GM08714 (cell line): ENCODE measurements at regions not wholly inside any gene's neighbourhood (a gene's known extent, or its start where the extent isn't known, plus 50 kb on each side); places are given as distances from the start of the nearest gene placed in this dataset.
"Not testable (repeated sequence)": the region's sequence is repeated elsewhere in the genome, so short reads cannot be mapped to it uniquely, and the experiment has no call there.

Experiments
- H3K4me3 ChIP-seq: fragments of 200-500 bp; sonication (Bioruptor generic); 2 replicates; pipeline ENCODE4 v1.5.1; 2014; ENCODE audit warnings: mild to moderate bottlenecking, low read length, inconsistent platforms
- ZNF274 ChIP-seq: IDR thresholded peaks from 2 replicates; pipeline ENCODE4 v1.6.1; 2012; ENCODE audit warnings: mild to moderate bottlenecking, low read depth, low read length

DNA sequence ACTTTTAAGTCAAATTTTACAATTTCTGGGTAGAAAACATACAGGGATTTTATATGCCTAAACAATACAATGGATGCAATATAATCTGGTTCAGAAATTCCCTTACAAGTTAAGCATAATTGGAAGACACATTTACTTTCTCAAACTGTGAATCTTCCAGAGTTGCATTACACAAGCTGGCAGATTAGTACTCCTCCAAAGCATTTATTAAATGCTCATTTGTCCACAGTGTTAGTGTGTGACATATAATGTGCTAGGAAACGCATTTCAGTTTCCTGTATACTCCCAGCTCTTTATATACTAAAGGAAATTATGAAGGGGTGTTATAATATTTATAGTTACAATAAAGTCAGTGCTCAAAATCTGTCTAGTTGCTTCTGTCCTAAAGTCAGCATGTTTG is 239.0 kb upstream of the FIGN start:
- TF ChIP-seq ZNF274 = no peak

DNA sequence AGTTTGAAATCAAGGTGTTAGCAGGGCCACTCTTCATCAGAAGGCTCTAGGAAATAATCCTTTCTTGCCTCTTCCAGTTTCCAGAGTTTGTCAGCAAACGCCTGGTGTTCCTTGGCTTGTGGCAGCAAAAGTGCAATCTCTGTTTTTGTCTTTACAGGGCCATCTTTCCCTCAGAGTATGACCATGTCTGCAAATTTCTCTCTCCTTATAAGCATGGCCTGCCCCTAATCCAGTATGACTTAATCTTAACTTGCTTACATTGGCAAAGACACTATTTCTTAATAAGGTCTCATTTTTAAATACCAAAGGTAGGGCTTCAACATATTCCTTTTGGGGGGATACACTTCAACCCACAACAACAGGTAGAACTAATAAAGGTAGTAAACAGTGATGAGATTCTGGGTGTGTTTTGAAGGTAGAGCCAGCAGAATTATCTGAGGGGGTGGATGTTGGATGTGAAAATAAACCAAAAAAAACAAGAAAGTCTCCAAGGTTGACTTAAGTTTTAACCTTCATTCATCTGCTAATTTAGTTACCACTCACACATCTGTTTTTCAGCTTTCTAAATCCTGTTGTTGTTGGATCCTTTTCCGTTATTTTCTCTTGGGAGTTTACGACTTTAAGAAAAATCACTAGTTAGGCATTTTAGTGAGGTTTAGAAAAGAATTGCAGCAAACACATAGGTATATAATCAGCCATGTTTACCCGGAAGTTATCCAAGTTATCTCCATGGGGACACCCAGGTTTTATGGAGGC is 234.4 kb upstream of the FIGN start:
- TF ChIP-seq ZNF274 = no peak
- no peak overlapping the region for H3K4me3 ChIP-seq

More for the DNA sequence above, 239.0 kb upstream of the FIGN start:
- no peak overlapping the region for H3K4me3 ChIP-seq

DNA sequence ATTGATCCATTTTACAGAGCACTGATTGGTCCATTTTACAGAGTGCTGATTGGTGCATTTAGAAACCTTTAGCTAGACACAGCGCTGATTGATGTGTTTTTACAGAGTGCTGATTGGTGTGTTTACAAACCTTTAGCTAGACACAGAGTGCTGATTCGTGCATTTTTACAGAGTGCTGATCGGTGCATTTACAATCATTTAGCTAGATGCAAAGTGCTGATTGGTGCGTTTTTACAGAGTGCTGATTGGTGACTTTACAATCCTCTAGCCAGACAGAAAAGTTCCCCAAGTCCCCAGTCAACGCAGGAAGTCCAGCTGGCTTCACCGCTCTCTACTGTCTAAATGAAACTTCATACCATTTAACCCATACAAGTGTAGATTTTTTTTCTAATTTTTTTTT is 228.5 kb upstream of the FIGN start:
- H3K4me3 ChIP-seq = not testable (repeated sequence)

DNA sequence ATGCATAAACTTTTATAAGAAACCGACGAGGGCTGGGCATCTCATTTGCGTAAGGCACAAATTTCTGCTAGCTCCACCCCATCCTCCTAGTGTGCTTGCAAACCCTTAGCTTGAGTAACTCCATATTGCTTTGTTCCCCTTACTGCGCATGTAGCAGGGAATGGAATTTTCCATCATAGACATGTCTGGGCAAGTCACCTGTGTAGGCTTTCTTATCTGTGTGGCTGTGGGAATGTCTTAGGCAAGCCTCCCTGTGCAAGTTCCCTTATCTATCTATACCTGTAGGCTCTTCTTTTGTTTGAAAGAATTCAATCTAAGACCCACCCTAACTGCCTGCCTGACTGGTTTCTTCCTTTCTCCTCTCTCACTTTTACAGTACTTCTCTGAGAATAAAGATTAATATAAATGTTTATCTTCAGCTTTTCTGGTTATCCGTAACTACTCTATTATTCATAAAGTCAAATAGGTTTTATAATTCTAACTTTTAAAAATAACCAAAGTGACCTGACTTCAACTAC is 217.6 kb upstream of the FIGN start:
- no peak for TF ChIP-seq ZNF274
- no peak overlapping the region for H3K4me3 ChIP-seq

DNA sequence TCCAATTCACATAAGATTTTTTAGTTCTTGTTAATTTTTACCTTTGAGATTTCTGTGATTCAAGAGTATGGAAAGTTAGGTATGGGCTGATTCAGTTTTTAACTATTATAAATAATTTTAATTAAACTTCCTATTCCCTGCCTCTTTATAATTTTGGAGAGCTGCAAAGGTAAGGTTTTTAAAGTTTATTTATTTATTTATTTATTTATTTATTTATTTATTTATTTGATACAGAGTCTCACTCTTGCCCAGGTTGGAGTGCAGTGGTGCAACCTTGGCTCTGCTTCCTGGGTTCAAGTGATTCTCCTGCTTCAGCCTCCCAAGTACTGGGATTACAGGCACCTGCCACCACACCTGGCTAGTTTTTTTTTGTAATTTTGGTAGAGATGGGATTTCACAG is 215.5 kb upstream of the FIGN start:
- no peak overlapping the region for H3K4me3 ChIP-seq
- no peak for TF ChIP-seq ZNF274

DNA sequence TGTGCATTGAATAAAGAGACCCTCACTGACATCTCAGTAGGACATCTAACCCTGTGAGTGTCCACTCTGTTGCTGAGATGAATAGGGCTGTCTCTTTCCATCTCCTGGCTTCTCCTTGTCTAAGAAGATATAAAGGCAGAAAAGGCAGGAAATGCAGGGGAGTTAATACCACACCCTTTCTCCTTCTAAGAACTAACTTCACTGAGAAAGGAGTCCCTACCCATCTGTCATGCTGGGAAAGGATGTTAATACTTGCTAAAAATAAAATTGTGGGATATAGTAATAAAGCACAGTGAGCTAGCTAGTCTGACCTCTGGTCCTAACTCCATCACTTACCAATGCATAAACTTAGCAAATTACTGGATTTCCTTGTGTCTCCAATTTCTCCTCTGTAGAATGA is 213.9 kb upstream of the FIGN start:
- H3K4me3 ChIP-seq = no peak overlapping the region
- TF ChIP-seq ZNF274 = no peak

DNA sequence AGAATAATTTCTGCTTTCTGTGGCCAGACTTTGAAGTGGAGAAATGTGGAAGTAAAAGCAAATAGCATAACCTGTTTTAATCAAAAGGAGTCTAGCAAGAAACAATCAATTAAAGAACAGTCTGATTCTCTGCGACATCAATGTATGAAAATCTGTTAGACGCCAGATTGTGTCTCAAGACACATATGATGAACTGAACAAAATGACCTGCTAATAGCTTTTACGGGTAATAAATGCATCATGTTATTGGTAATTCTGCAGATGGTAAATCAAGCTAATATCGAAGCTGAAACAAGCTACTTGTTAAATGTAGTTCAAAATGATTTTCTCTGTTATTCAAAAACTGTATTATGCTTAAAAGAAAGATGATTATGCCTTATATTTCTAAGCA is 208.5 kb upstream of the FIGN start:
- no peak for TF ChIP-seq ZNF274
- H3K4me3 ChIP-seq = no peak overlapping the region

DNA sequence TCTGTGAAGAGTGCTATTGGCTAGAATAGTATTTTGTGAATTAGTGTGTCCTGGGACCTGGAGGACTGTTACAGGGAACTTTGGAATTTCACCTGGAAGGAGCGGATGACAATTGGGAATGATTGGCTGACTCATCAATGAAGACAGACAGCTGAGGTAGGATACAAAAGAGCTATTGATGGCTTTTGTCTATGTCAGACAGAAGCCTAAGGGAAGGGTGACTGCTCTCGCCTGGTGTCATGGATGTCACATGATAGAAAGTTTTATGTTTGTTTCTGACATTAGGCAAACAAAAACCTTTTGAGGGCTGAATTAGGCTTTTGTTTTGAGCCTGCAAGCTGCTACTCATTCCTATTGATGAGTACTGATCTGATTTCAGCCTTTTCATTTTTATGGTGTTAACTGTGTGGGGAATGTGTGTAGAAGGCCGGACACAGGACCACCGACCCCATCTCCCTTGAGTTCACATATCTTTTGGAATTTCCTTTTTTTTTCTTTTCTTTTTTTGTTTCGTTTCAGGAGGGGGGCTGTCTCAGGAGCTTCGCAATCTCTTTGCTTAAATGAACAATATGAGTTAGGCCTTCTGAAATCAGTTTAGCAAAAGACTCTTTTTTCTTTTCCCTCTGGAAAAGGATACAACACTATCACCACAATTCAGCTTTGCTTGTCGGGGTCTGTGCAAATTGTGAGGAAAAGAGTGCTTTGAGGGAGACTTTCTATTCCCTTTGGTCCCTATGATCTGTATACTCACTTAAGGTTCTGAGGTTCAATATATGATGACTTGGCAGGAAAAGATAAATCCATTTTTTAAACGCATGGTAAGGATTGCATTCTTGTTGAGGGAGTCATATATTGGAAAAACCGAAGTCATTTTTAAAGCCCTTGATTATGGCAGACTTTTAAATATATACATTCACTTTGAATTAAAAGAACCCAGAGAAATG is 207.9 kb upstream of the FIGN start:
- H3K4me3 ChIP-seq = no peak overlapping the region
- TF ChIP-seq ZNF274 = no peak

DNA sequence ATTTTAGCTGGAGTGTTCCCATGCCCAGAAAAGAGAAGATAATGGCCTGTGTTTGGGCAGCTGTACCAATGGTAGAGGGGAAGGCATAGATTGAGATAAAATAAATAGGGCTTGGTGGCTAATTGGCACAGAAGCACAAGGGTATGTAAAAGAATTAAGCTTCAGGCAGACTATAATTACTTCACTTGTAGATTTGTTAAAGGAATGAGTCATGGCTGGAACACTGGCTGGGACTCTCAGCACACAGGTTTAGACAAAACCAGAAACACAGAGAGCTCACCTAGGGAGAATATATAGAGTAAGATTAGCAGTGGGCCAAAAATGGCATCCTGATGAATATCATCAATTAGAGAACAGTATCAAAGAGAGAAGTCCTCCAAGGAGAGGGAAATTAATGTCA is 198.3 kb upstream of the FIGN start:
- no peak overlapping the region for H3K4me3 ChIP-seq
- no peak for TF ChIP-seq ZNF274

DNA sequence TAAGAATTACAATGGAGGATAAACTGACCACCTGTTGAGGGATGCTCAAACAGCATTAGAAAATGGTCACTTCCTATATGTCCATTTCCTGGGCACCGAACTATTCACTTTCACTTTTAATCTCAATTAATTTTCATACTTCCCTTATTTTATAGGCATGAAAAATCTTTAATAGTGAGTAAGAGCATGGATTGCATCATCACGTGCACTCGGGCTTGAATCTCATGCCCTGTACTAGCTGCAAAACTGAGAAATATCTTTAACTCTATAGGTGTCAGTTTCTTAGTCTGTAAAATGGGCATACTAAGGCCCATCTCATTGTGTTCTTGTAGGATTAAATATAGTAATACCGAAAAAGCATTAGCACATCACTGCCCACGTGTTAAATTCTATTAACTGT is 183.9 kb upstream of the FIGN start:
- TF ChIP-seq ZNF274 = no peak
- no peak overlapping the region for H3K4me3 ChIP-seq

DNA sequence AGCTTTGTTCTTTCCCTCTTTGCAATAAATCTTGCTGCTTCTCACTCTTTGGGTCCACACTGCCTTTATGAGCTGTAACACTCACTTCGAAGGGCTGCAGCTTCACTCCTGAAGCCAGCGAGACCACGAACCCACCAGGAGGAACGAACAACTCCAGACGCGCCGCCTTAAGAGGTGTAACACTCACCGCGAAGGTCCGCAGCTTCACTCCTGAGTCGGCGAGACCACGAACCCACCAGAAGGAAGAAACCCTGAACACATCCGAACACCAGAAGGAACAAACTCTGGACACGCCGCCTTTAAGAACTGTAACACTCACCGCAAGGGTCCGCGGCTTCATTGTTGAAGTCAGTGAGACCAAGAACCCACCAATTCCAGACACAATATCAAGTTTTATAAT is 178.7 kb upstream of the FIGN start:
- not testable (repeated sequence) for H3K4me3 ChIP-seq

DNA sequence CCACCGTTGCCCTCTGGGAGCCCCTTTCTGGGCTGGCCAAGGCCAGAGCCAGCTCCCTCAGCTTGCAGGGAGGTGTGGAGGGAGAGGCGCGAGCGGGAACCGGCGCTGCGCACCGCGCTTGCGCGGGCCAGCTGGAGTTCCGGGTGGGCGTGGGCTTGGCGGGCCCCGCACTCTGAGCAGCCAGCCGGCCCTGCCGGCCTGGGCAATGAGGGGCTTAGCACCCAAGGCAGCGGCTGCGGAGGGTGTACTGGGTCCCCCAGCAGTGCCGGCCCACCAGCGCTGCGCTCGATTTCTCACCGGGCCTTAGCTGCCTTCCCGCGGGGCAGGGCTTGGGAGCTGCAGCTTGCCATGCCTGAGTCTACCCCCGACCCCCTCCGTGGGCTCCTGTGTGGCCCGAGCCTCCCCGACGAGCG is 177.7 kb upstream of the FIGN start:
- H3K4me3 ChIP-seq = peak overlapping the region; percentile 35; the same call in 1 of the 2 replicates

DNA sequence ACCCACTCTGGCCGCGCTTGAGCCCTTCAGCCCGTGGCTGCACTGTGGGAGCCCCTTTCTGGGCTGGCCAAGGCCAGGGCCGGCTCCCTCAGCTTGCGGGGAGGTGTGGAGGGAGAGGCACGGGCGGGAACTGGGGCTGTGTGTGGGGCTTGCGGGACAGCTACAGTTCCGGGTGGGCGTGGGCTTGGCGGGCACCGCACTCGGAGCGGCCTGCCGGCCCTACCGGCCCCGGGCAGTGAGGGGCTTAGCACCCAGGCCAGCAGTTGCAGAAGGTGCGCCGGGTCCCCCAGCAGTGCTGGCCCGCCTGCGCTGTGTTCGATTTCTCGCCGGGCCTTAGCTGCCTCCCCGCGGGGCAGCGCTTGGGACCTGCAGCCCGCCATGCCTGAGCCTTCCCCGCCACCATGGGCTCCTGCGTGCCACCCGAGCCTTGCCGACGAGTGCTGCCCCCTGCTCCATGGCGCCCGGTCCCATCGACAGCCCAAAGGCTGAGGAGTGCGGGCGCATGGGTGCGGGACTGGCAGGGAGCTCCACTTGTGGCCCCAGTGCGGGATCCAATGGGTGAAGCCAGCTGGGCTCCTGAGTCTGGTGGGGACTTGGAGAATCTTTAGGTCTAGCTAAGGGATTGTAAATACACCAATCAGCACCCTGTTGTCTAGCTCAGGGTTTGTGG is 173.7 kb upstream of the FIGN start:
- no peak for TF ChIP-seq ZNF274
- H3K4me3 ChIP-seq = no peak overlapping the region

DNA sequence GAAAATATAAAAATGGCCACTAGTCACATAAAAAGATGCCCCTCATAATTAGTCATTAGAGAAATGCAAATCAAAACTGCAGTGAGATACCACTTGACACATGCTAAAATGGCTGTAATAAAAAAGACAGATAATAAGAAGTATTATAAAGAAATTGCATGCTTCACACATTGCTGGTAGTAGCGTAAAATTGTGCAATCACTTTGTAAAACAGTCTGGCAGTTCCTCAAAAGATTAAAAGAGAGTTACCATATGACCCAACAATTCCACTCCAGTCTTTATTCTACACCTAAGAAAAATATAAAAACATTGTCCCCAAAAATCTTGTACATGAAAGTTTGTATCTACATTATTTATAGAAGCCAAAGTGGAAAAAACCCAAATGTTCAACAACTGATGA is 170.6 kb upstream of the FIGN start:
- H3K4me3 ChIP-seq = no peak overlapping the region
- no peak for TF ChIP-seq ZNF274

DNA sequence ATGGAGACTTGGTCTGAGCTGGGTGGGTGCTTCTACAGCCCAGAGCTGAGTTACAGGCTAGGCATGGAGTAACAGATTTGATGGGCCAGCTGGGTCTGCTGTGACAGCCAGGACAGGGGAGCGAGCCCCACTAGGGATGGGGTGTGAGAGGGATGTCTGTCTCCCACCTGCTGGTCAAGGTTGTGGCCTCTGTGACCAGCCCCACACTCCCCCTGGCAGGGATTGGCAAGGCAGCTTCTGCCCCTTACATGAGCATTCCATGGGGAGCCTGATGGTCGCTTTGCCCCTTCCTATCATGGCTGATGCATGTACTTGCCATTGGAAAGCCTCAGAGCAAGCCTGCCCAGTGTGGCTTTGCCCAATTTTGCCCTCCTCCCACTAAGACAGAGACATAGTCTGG is 162.0 kb upstream of the FIGN start:
- H3K4me3 ChIP-seq = no peak overlapping the region
- TF ChIP-seq ZNF274 = no peak

DNA sequence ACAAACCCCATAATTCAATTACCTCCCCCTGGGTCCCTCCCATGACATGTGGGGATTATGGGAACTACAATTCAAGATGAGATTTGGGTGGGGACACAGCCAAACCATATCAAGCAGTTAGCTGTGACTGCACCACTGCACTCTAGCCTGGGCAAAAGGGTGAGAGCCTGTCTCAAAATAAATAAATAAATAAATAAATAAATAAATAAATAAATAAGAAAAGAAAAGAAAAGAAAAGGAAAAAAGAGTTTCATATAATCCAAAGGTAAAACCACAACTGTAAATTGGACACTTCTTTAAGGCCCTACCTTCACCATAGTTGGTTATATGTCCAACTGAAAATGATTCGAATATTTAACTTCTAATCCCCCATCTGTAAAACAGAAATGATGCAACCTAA is 157.6 kb upstream of the FIGN start:
- H3K4me3 ChIP-seq = not testable (repeated sequence)
